Keratinocyte (primary cell): ENCODE measurements at regions not wholly inside any gene's neighbourhood (a gene's known extent, or its start where the extent isn't known, plus 50 kb on each side); places are given as distances from the start of the nearest gene placed in this dataset.

Experiments
- DNase-seq: peaks from one replicate; pipeline ENCODE4 v3.0.0-alpha.2; 2011; ENCODE audit warnings: low read depth, missing footprints, low spot score
- FAIRE-seq: peaks from 2 replicates; lab custom pipeline; 2011; peaks lifted over from hg19 to GRCh38; lab: Jason Lieb, UNC
- H2AFZ ChIP-seq: 2 replicates; pipeline ENCODE4 v1.6.0; 2012; ENCODE audit warnings: low read length, control low read depth, inconsistent platforms; ENCODE audit not compliant: control insufficient read depth
- H3K27ac ChIP-seq: 2 replicates; pipeline ENCODE4 v1.5.1; 2011; ENCODE audit warnings: low read length; ENCODE audit not compliant: control insufficient read depth, insufficient read depth
- H3K27me3 ChIP-seq: 3 replicates; pipeline ENCODE4 v1.6.0; 2011; ENCODE audit warnings: low read length; ENCODE audit not compliant: control insufficient read depth, insufficient read depth; ENCODE audit errors: extremely low read depth
- H3K36me3 ChIP-seq, 2 experiments: 2 replicates in 1 of 2; 3 replicates in 1 of 2; pipeline ENCODE4 v1.5.1; 2011; ENCODE audit warnings: low read length in 2 of 2, mild to moderate bottlenecking in 1 of 2; ENCODE audit not compliant: control insufficient read depth in 2 of 2, insufficient read depth in 2 of 2; ENCODE audit errors: extremely low read depth in 1 of 2
- H3K4me1 ChIP-seq: 3 replicates; pipeline ENCODE4 v1.5.1; 2011; ENCODE audit warnings: low read length; ENCODE audit not compliant: control insufficient read depth, insufficient read depth; ENCODE audit errors: extremely low read depth
- H3K4me2 ChIP-seq: 3 replicates; pipeline ENCODE4 v1.6.0; 2011; ENCODE audit warnings: low read depth, low read length; ENCODE audit not compliant: control insufficient read depth, insufficient read depth; ENCODE audit errors: extremely low read depth
- H3K4me3 ChIP-seq, 3 experiments: fragments of 200-600 bp in 1 of 3; sonication (generic) in 1 of 3; 2 replicates in 2 of 3; 3 replicates in 1 of 3; pipeline ENCODE4 v1.5.1; 2011 to 2016; ENCODE audit warnings: low read length in 3 of 3, mild to moderate bottlenecking in 3 of 3, control low read depth in 2 of 3, inconsistent platforms in 1 of 3, low read depth in 1 of 3, mixed read lengths in 1 of 3, mixed run types in 1 of 3, moderate library complexity in 1 of 3; ENCODE audit not compliant: control insufficient read depth in 2 of 3, insufficient read depth in 2 of 3; ENCODE audit errors: extremely low read depth in 1 of 3
- H3K79me2 ChIP-seq: 2 replicates; pipeline ENCODE4 v1.6.0; 2012; ENCODE audit warnings: low read length; ENCODE audit not compliant: control insufficient read depth, insufficient read depth
- H3K9ac ChIP-seq: 3 replicates; pipeline ENCODE4 v1.6.0; 2011; ENCODE audit warnings: low read length; ENCODE audit not compliant: control insufficient read depth, insufficient read depth; ENCODE audit errors: extremely low read depth
- H3K9me1 ChIP-seq: 3 replicates; pipeline ENCODE4 v1.6.0; 2011; ENCODE audit warnings: low read length; ENCODE audit not compliant: control insufficient read depth, insufficient read depth; ENCODE audit errors: extremely low read depth
- H3K9me3 ChIP-seq: 2 replicates; pipeline ENCODE4 v1.5.1; 2012; ENCODE audit warnings: low read depth, low read length; ENCODE audit not compliant: control insufficient read depth
- H4K20me1 ChIP-seq: 3 replicates; pipeline ENCODE4 v1.6.0; 2011; ENCODE audit warnings: low read length; ENCODE audit not compliant: control insufficient read depth, insufficient read depth; ENCODE audit errors: extremely low read depth
- CTCF ChIP-seq, 3 experiments: IDR thresholded peaks in 1 of 3; conservative IDR thresholded peaks in 1 of 3; optimal IDR thresholded peaks in 1 of 3; 2 replicates in 2 of 3; 3 replicates in 1 of 3; pipeline versions ENCODE3 to v1.5.1; 2011; ENCODE audit warnings: low read length in 3 of 3, mild to moderate bottlenecking in 3 of 3, moderate library complexity in 2 of 3, control low read depth in 1 of 3, inconsistent platforms in 1 of 3; ENCODE audit not compliant: insufficient read depth in 2 of 3; ENCODE audit errors: extremely low read depth in 1 of 3
- EZH2 ChIP-seq: IDR thresholded peaks from one replicate; pipeline ENCODE4 v1.6.1; 2012; ENCODE audit warnings: inconsistent platforms, mild to moderate bottlenecking, low read length, moderate library complexity
- dilution Hi-C: fragments of 300-500 bp; cut with MboI; formaldehyde crosslinking; loops from one replicate; pipeline ENCODE4 v1.7.0; 2020; ENCODE audit warnings: low sequenced_read_pairs; ENCODE audit not compliant: extremely low pct_ligation_motif_present

- no peaks in the 10 kb centered on the region for H3K9me3 ChIP-seq
- dilution Hi-C loops, result no loop called here
These were observed 87.3 kb downstream of the CHRD start for GRCh38 chr3:184467171-184467570.

GRCh38 chr3:184470551-184470950, 90.7 kb downstream of the CHRD start:
- Histone ChIP-seq H3K27me3 (no peaks in the 10 kb centered on the region), H3K9me1 (no peaks in the 10 kb centered on the region), H3K4me3 (no peak overlapping the region), H3K9me3 (no peaks in the 10 kb centered on the region), H3K4me1 (peaks cover 4% of the 10 kb centered on the region), H2AFZ (no peak overlapping the region), H3K36me3 (no peaks in the 10 kb centered on the region), H3K27ac (no peak overlapping the region), H3K4me2 (no peak overlapping the region), H3K9ac (no peak overlapping the region), H3K79me2 (no peaks in the 10 kb centered on the region), H4K20me1 (no peaks in the 10 kb centered on the region)
- dilution Hi-C loops, result no loop called here
- no peak for TF ChIP-seq CTCF (optimal IDR thresholded peaks at IDR 0.05 in 1 of 3, IDR thresholded peaks at IDR 0.05 in 1 of 3, conservative IDR thresholded peaks at IDR 0.05 in 1 of 3; ENCODE audit: extremely low read depth in 1 of 3, insufficient read depth in 2 of 3, low read length in 3 of 3)
- TF ChIP-seq EZH2, result no peak
- DNase-seq (no peak), FAIRE-seq (no peak)

More at GRCh38 chr3:184467171-184467570, 87.3 kb downstream of the CHRD start:
- TF ChIP-seq CTCF (optimal IDR thresholded peaks at IDR 0.05 in 1 of 3, IDR thresholded peaks at IDR 0.05 in 1 of 3, conservative IDR thresholded peaks at IDR 0.05 in 1 of 3; ENCODE audit: extremely low read depth in 1 of 3, insufficient read depth in 2 of 3, low read length in 3 of 3) (no peak), EZH2 (no peak)
- no peak overlapping the region for H3K27ac ChIP-seq
- no peaks in the 10 kb centered on the region for H3K79me2 ChIP-seq
- peaks cover 11% of the 10 kb centered on the region for H3K4me1 ChIP-seq
- H3K4me3 ChIP-seq, result no peak overlapping the region
- no peak overlapping the region for H3K9ac ChIP-seq
- FAIRE-seq, result no peak
- H3K36me3 ChIP-seq, result no peaks in the 10 kb centered on the region
- no peaks in the 10 kb centered on the region for H3K27me3 ChIP-seq
- H3K4me2 ChIP-seq, result no peak overlapping the region
- H4K20me1 ChIP-seq, result no peaks in the 10 kb centered on the region
- no peak overlapping the region for H2AFZ ChIP-seq
- DNase-seq, result no peak
- H3K9me1 ChIP-seq, result no peaks in the 10 kb centered on the region
